Peyer's patch (tissue), 4 donors: ENCODE measurements at regions not wholly inside any gene's neighbourhood (a gene's known extent, or its start where the extent isn't known, plus 50 kb on each side); places are given as distances from the start of the nearest gene placed in this dataset.

Experiments
- CTCF ChIP-seq, 6 experiments: fragments of 450-650 bp in 4 of 6; fragments of 200-600 bp in 2 of 6; sonication (generic) in 1 of 6; IDR thresholded peaks; one replicate each; pipeline ENCODE4 v1.5.1; 2017 to 2019; ENCODE audit warnings: antibody characterized with exemption in 6 of 6, mild to moderate bottlenecking in 3 of 6, moderate library complexity in 1 of 6
- POLR2A ChIP-seq, 2 donors: fragments of 450-650 bp; IDR thresholded peaks; one replicate each; pipeline ENCODE4 v1.5.1; 2017; ENCODE audit warnings: antibody characterized with exemption in 2 of 2, mild to moderate bottlenecking in 2 of 2, moderate library complexity in 2 of 2

DNA sequence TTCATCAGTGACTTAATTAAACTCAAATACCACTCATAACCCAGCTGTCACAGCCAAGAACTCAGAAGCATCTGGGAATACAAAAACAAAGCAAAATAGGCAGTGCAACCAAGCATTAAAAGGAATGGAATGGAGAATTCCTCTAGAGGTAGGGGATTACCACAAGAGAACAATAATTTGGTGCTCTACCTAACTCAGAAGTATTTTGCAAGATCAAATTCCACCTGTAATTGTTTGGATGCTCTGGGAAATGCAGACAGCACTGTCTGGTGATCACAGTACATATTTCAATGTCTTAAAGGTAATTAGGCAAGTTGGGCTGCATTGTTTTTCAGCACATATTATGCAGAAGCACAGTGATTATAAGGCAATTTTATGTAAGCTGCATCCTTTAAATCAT, 547.5 kb downstream of the TRAM1L1 start:
- TF ChIP-seq CTCF (IDR thresholded peaks at IDR 0.05) (no peak), POLR2A (IDR thresholded peaks at IDR 0.05) (no peak)
